HG03103 (cell line): ENCODE measurements at regions not wholly inside any gene's neighbourhood (a gene's known extent, or its start where the extent isn't known, plus 50 kb on each side); places are given as distances from the start of the nearest gene placed in this dataset.
"Not testable (repeated sequence)": the region's sequence is repeated elsewhere in the genome, so short reads cannot be mapped to it uniquely, and the experiment has no call there.

Source experiments
- ATAC-seq: cut with Tn5 transposase; IDR thresholded peaks from one replicate; pipeline ENCODE4 v1.9.1; 2021; ENCODE audit warnings: low read depth; ENCODE audit not compliant: unreplicated experiment

DNA sequence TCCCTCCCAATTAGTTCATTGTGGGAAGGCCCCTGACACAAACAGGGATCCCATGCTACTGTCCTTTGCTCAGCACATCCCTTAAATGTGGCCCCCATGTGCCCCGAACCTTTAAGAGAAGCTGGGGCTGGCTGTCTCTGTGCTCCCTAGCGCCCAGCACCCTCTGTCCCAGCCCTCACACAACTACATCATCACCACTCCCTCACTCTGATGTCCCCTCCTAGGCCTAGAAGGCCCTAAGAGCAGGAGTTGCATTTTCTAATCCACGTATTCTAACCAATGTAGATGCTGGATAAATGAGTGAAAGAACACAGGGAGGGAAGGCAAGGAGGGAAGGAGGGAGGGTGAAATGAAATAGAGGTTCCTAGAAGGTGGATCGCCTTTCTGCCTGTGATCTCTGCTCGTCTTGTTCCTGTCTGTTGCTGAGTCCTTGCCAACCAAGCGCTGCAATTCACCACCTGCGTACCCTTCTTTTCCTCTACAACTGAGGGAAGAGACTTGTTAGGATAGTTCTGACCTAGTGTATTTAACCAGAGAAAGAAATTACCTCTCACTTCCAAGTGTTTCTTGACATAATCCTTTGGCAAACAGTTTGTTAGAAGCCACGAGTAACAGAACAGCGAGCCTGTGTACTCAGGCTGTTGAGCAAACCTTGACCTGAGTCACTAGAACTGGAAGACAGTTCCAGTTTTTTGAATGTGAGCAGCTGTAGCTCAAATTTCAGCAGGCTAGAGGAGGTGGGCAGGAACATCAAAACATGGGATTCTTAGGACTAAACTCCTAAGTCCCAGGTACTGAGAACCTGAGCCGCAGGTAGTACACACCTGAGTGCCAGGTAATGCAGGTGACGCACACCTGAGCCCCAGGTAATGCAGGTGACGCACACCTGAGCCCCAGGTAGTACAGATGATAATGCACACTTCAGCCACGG is 181.5 kb upstream of the ID2 start:
- no peak for ATAC-seq

DNA sequence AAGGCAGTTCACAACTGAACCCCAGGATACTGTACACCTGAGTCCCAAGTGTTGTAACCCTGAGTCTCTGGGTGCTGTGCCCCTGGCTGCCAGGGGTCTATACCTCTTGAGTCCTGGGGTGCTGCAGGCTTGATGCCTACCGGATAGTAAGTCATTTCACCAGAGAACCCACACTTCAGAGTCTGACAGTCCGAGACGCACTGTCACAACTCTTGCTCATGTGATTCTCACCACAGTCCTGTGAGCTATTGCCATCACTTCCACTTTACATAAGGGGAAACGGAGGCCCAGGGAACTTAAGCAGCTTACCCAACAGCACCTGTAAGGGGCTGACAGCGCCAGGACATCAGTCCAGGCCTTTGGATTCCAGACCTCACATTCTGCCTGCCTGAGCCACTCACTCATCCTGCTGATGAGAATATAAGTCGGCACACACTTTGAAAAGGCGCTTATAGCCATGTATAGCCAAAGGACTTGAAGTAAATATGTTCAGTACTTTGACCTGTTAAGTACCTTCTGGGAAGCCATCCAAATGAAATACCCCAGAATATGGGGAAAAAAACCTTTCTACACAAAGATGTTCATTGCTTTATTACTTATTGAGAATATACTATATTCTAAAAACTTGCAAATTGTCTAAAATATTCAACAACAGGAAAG is 180.7 kb upstream of the ID2 start:
- ATAC-seq, result no peak

DNA sequence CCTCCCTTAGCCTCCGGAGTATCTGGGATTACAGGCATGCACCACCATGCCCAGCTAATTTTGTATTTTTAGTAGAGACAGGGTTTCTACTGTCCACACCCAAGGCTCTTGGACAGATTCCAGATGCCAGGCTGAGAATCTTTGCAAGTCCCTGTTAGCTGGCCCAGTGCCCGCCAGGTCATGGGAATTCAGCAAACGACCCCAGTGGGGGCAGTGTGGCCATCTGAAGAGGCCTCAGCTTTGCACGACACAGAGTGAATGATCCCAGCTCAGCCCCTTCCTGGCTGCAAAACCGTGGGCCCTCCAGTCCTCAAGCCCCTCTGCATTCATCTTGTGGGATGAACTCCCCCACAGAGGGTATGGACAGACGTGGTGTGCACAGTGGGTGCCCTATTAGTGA is 179.5 kb upstream of the ID2 start:
- ATAC-seq, result no peak

DNA sequence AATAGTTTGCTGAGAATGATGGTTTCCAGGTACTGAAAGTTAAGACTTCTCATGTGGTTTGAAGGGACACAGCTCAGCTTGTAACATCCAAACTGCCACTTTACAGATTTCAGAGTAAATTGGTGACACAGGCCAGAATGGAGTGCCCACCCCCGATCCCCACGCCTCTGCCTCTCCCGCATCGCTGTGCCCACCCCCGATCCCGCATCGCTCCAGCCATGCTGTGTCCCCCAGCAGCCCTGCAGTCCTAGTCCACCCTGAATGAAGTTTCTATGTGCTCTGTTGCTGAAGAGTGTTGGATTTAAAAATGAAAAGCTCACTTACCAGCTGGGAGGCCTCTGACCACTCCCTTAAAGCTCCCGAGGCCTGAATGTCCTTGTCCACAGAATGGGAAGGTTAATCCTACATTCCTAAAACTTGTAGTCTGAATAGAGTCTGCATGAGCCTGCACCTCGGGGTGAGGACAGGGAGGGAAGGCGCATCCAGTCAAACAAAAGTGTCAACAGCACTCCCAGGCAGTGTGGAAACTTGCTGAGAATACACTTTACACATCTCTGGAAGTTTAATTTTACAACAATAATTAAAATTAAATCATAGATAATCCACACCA is 176.4 kb upstream of the ID2 start:
- ATAC-seq, result no peak

DNA sequence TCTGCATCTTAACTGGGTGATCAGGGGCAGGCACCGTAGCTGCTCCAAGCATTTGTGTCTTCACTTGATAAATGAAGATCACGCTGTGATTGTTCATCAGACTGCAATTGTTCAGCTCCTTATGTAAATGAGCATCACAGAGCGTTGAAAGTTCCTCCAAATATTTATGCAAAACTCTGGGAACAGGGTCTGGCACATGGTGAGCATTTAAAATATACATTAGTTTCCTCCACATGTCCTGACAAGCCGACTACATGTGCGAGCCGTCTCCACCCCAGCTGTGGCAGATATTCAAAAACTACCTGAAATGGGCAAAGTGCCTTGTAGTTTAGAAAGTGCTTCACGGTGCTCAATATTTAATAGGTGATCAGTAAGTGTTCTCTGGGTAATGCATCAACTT is 175.1 kb upstream of the ID2 start:
- ATAC-seq, result no peak

DNA sequence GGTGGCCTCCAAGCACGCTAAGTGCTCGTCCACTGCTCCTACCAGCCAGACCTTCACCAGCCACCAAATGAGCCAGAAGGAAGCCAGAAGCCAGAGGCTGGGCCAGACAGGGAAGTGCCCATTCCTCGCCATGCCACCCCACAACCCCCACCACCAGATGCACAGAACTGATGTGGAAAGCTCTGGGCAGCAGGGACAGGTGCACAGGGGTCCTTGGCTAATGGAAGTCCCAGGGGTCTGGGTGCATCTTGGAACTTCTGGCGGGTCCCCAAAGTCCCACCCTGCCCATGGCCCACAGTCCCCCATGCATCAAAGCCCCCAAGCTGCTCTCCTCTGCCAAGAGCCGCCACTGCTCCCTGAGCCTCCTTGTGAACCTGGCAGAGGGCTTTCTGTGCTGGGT is 173.1 kb upstream of the ID2 start:
- ATAC-seq, result no peak

DNA sequence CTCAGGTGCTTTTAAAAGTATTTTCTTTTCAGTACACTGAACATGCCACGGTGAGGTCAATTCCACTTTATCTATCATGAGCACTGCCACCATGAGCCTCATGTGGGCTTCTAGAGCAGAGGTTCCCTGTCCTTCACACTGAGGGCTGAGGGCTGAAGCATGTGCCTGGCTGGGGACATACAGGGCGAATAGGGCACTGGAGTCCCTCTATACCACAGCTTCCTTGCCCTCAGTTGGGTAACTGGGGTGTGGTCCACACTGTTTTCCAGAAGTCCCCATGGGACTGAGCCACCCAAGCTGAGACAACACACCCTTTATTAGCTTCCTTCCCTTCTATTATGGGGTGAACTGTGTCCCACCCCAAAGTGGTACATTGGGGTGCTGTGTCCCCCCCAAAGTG is 172.2 kb upstream of the ID2 start:
- ATAC-seq, result no peak

DNA sequence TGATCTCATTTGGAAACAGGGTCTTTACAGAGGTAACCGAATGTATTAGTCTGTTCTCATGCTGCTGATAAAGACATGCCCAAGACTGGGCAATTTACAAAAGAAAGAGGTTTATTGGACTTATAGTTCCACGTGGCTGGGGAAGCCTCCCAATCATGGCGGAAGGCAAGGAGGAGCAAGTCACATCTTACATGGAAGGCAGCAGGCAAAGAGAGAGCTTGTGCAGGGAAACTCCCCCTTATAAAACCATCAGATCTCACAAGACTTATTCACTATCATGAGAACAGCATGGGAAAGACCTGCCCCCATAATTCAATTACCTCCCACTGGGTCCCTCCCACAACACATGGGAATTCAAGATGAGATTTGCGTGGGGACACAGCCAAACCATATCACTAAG is 171.8 kb upstream of the ID2 start:
- ATAC-seq, result not testable (repeated sequence)

DNA sequence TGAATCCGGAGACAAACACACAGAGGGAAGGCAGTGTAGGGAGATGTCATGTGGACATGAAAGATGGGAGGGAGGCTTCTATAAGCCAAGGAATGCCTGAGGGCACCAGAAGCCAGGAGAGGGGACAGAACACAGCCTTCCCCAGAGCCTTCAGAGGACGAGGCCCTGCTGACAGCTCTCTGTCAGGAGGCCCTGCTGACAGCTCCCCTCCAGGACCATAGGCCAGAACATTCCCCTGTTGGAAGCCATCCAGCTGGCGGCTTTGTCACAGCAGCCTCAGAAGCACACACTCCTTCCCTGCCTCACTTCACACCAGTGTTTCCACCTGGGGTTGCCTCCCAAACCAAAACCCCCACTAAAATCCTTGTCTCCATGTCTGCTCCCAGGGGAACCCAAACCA is 171.3 kb upstream of the ID2 start:
- ATAC-seq, result no peak

DNA sequence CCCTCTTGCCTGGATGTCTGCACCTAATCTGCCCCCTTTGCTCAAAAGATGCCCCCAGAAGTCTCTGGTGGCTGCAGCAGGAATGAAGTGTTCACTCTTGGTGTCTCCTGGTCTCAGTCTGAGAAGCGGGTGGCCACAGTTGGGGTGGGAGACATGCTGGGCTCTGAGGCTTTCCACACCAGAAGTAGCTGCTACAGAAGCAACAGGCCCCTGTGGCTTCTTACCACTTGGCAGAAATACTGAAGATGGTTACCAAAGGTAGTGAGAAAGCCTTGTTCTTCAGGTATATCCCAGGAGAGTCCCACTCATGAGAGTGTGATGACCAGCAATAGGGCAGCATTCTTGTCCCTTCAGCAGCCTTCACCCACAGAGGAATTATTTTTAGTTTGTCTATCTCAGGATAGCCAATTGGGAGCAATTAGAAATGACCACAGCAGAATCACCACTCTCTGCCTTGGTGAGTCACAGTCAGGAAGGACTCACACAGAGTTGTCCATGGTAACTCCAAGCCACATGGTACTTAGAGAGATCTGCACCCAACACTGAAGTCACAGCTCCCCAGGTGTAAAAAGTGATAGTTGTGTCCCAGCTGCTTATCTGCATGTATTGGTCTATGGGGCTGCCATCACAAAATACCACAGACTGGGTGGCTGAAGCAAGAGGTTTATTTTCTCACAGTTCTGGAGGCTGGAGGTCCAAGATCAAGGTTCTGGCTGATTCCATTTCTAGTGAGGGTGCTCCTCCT is 169.8 kb upstream of the ID2 start:
- no peak for ATAC-seq

DNA sequence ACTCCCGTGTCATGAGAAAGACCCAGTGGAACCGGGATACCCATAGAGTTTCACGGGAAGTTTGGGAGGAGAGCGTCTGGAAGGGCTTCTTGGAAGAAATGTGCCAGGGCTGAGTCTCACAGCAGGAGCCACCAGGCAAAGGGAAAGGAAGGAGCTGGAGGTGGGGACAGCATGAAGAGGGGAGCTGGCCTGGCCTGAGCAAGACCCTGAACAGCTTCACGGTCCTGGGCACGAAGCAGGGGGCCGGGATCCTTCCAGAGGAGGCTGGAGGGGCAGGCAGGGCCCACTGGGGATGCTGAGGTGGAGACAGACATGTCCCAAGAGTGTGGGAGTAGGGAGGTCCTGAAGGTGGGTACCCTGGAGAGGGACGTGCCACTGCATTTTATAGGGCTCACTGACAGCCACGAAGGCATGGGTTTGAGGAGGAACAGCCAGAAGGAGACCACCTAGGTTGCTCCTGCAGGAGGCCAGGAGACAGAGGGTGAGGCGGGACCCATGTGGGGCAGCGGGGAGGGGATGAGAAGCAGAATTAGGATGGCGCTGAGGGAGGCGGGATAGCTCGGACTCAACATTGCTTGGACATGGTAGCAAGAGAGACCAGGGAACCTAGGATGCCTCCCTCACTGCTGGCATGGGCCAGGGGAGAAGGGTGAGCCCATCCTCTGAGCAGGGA is 168.1 kb upstream of the ID2 start:
- no peak for ATAC-seq

DNA sequence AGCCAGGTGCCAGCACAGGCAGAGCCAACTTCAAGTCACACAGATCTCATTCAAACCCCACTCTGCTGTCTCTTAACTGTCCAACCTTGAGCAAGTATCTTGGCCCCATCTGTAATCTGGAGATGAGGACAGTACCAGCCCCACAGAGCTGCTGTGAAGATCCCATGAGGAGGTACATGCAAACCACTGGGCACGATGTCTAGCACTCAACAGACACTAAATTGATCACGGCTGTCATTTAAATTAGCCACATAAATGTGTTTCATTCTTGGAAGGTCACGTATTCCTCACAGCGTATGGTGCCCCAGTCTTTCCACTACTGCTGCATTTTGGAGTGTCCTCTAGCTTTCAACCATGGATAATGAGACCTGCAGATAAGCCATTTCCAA is 167.6 kb upstream of the ID2 start:
- ATAC-seq, result no peak

DNA sequence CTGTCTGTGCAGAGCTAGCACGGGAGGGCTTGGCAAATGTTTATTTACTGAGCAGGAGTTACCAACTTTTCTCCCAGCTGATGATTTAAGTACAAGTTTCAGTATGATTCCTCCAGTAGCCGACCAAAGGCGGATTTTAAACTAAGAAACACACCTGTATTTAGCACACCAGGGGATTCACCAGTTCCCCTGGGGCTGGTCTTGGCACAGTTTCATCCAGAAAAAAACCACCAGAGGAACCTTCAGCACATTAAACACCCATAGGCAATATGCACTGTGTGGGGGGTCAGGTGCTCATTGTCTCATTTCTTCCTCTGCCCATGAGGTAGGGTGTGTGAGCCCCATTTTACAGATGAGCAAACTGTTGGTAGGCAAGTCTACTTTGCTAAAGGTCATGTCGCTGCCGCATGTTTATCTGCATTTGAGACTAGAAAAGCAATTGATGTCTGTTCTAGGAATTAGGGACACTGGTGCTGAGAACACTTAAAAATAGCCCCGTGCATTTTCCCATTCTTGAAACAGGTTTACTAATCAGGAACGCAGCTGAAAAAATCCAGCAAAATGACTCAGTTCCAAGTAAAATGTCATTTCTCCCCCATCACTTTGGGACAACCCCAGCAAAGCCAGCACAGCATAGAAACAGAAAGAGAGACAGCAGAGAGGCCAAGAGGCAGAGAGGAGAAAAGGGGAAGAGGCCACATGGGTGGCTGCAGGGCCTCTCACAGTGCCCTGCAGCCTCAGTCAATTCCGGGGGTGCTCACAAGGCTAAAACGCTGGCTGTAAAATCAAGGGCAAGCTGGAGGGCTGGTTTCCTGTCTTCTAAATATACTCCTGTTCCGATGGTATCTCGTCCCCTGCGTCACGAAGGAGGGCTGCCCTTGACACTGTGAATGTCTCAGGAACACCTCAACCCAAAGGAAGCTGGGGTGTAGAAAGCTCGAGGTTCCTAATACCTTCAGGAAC is 166.8 kb upstream of the ID2 start:
- ATAC-seq, result peak; percentile 58

DNA sequence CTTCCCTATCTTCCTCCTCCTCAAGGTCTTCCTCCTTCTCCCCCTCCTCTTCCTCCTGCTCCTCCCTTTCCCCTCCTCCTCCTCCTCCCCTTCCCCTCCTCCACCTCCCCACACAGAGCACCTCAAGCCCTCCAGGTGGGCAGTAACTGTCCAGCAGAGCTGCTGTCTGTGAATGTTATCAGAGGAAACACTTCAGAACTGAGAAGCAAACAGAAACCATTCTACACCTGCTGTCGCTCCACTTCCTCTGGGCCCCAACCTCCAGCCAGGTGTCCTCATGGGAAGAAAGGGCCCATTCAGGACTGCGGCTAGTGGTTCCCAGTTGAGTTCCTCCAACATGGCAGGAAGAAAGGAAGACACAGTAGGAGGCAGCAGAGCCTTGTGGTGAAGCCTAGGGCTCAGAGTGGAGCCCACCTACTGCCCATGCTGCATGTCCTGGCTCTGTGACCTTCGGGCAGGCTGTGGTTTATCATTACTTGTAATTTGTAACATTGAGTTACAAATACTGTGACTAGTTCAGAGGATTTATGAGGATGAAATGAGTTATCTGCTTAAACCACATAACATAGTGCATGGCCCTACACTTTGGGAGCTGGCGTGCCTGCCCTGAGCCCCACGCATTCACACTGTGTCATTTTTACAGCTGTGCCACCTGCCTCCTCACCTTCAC is 165.9 kb upstream of the ID2 start:
- peak; percentile 23 for ATAC-seq

DNA sequence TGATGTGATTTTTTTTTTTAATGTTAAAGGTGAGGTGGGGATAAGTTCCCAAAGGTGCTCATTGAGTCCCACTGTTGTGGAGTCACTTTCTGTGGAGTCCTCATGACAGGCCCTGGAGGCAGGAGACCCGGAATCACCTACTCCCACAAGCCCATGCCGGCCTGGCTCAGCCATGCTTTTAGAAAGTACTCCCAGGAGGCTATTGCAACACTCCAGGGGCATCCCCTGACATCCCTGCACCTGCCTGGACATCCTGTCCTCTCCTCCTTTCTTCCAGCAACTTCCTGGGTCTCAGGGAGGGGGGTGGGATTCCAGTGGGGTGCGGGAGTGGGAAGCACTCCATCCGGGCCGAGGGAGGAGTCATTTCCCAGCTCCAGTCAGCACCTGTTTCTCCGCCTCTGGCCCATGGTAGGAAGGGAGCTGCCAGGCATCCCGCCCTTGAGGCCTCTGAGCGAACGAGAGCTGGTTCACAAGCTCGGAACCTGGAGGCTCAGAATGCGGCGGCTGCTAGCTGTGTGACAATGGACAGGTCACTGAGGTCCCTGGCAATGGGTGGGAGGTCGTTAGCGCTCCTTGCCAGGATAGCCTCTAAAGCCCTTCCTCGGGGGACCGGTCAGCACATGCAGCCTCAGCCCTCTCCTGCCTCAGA is 163.9 kb upstream of the ID2 start:
- ATAC-seq, result no peak

DNA sequence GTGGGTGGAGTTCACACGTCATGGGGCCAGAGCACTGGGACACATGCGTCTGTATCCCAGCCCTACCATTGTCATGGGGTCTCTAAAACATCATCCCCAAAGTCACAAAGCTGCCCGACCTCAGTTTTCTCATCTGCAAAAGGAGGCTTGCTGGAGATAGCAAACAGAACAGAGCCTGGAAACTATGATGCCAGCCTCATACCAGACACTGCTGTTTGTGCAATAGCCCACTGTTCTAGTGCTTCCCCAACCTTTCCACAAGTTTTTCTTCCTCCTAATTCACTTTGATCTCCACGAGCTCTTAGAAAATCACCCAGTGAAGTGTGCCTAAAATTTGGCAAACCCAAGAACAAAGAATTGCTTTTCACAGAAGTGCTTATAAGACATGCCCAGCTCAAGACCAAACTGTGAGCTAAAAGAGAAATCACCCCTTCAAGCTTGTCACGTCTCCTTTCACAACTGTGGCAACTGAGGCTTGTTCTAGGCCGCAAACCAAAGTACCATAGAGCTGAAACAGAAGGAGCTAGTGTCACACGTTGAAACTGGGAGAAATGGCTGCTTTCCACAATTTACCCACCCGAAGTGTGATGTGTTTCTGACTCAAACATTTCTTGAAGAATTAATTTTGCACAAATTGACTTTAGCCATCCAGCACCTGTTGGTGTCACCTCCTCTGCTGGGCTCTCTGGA is 162.7 kb upstream of the ID2 start:
- ATAC-seq, result no peak

DNA sequence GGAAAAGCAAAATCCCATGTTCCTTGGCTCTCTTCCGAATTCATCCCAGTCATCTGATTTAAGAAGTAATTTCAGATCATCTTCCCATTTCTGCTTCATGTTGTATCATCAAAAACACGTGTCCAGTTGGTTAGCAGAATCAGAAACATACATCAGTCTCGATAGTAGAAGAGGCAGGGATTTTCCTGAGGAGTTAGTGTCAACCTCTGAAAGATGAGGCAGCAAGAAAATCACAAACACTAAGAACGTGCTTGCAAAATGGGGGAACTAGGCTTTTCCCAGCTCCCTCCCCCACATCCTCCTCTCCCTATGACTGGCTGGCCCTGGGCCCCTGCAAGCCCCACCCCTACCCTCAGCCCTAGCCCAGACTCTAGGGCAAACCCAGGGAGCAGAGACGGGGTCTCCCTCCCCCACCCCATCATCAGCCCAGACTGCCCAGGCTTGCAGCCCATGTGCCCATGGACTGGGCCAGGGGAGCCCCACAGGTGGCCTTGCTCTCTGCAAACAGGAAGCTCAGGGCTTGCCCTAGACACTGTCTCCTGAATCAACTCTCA is 161.0 kb upstream of the ID2 start:
- ATAC-seq, result no peak
